Inflammatory macrophage (primary cell): ENCODE measurements at regions not wholly inside any gene's neighbourhood (a gene's known extent, or its start where the extent isn't known, plus 50 kb on each side); places are given as distances from the start of the nearest gene placed in this dataset.

ENCODE experiments used
- DNase-seq, 2 donors: peaks; one replicate each; pipeline ENCODE4 v3.0.0-alpha.2; 2020 to 2022

GRCh38 chr2:8132351-8132831, 549.5 kb upstream of the ID2 start:
- DNase-seq, result no peak

GRCh38 chr2:8132879-8133278, 549.0 kb upstream of the ID2 start:
- no peak for DNase-seq

GRCh38 chr2:8133363-8133762, 548.5 kb upstream of the ID2 start:
- no peak for DNase-seq

- DNase-seq, result no peak
Observed at GRCh38 chr2:8133913-8134472, 547.9 kb upstream of the ID2 start.

GRCh38 chr2:8134473-8134932, 547.4 kb upstream of the ID2 start:
- no peak for DNase-seq

GRCh38 chr2:8134985-8135682, 546.7 kb upstream of the ID2 start:
- peak; percentile 36 to 61 for DNase-seq

- peak; percentile 30 to 52 for DNase-seq
Observed at GRCh38 chr2:8137801-8138200, 544.1 kb upstream of the ID2 start.

GRCh38 chr2:8138525-8138922, 543.3 kb upstream of the ID2 start:
- no peak for DNase-seq

- DNase-seq, result peak; percentile 17 to 34
Observed at GRCh38 chr2:8138923-8139667, 542.8 kb upstream of the ID2 start.

- DNase-seq, result no peak
Observed at GRCh38 chr2:8139668-8140200, 542.1 kb upstream of the ID2 start.

GRCh38 chr2:8141079-8141707, 540.7 kb upstream of the ID2 start:
- DNase-seq, result no peak

- no peak for DNase-seq
Observed at GRCh38 chr2:8141780-8142179, 540.1 kb upstream of the ID2 start.

GRCh38 chr2:8142461-8142860, 539.4 kb upstream of the ID2 start:
- no peak for DNase-seq

- no peak for DNase-seq
Observed at GRCh38 chr2:8144131-8144631, 537.7 kb upstream of the ID2 start.

GRCh38 chr2:8144785-8145184, 537.1 kb upstream of the ID2 start:
- DNase-seq, result no peak

GRCh38 chr2:8145375-8145774, 536.5 kb upstream of the ID2 start:
- peak; percentile 40 to 70 for DNase-seq

GRCh38 chr2:8146132-8147005, 535.5 kb upstream of the ID2 start:
- no peak for DNase-seq

GRCh38 chr2:8148260-8149006, 533.4 kb upstream of the ID2 start:
- no peak for DNase-seq

- DNase-seq, result no peak
Observed at GRCh38 chr2:8149007-8149405, 532.9 kb upstream of the ID2 start.

- no peak for DNase-seq
Observed at GRCh38 chr2:8149985-8150539, 531.8 kb upstream of the ID2 start.

- no peak for DNase-seq
Observed at GRCh38 chr2:8151888-8152287, 530.0 kb upstream of the ID2 start.
